Smooth muscle cell (in vitro differentiated cells): ENCODE measurements at regions not wholly inside any gene's neighbourhood (a gene's known extent, or its start where the extent isn't known, plus 50 kb on each side); places are given as distances from the start of the nearest gene placed in this dataset.

Experiments
- DNase-seq: peaks from one replicate; lab custom pipeline; 2025; ENCODE audit not compliant: unreplicated experiment; lab: John Stamatoyannopoulos, UW
- H2AFZ ChIP-seq: fragments of 200-600 bp; sonication (generic); 2 replicates; pipeline ENCODE4 v1.6.0; 2016; ENCODE audit warnings: antibody characterized with exemption, low read depth, mild to moderate bottlenecking
- H3F3A ChIP-seq: fragments of 200-600 bp; sonication (generic); 2 replicates; pipeline ENCODE4 v1.6.0; 2017; ENCODE audit warnings: antibody characterized with exemption, low read depth
- H3K27ac ChIP-seq: fragments of 200-600 bp; sonication (generic); 2 replicates; pipeline ENCODE4 v1.5.1; 2016; ENCODE audit warnings: low read depth, mild to moderate bottlenecking
- H3K27me3 ChIP-seq: fragments of 200-600 bp; sonication (generic); 2 replicates; pipeline ENCODE4 v1.6.1; 2016; ENCODE audit warnings: low read depth, mild to moderate bottlenecking
- H3K36me3 ChIP-seq: fragments of 200-600 bp; sonication (generic); 2 replicates; pipeline ENCODE4 v1.5.1; 2016; ENCODE audit warnings: low read depth
- H3K4me1 ChIP-seq: fragments of 200-600 bp; sonication (generic); 2 replicates; pipeline ENCODE4 v1.5.1; 2016; ENCODE audit warnings: low read depth
- H3K4me2 ChIP-seq: fragments of 200-600 bp; sonication (generic); 2 replicates; pipeline ENCODE4 v1.6.0; 2016; ENCODE audit warnings: mild to moderate bottlenecking
- H3K4me3 ChIP-seq: fragments of 200-600 bp; sonication (generic); 2 replicates; pipeline ENCODE4 v1.5.1; 2016; ENCODE audit warnings: mild to moderate bottlenecking
- H3K79me2 ChIP-seq: fragments of 200-600 bp; sonication (generic); 2 replicates; pipeline ENCODE4 v1.6.0; 2016; ENCODE audit warnings: low read depth, mild to moderate bottlenecking
- H3K9ac ChIP-seq: fragments of 200-600 bp; sonication (generic); 2 replicates; pipeline ENCODE4 v1.6.0; 2016; ENCODE audit warnings: low read depth
- H3K9me3 ChIP-seq: fragments of 200-600 bp; sonication (generic); replicated peaks from 2 replicates; pipeline ENCODE4 v1.5.1; 2016; ENCODE audit warnings: low read depth
- H4K20me1 ChIP-seq: fragments of 200-600 bp; sonication (generic); 2 replicates; pipeline ENCODE4 v1.6.0; 2016; ENCODE audit warnings: low read depth
- CTCF ChIP-seq: fragments of 200-600 bp; sonication (generic); IDR thresholded peaks from 2 replicates; pipeline ENCODE4 v1.5.1; 2017; ENCODE audit warnings: borderline replicate concordance, mild to moderate bottlenecking, antibody characterized with exemption; ENCODE audit not compliant: insufficient read depth, poor library complexity, severe bottlenecking
- whole genome bisulfite sequencing: methylation state at CpG from one replicate; pipeline ENCODE4 v1.1.7; 2016; ENCODE audit warnings: low lambda C conversion rate; 5-methylcytosine and 5-hydroxymethylcytosine counted together

GRCh38 chr4:185914583-185915199 lies 102.7 kb upstream of the SORBS2 start:
- Histone ChIP-seq H2AFZ (no peak overlapping the region), H3K27me3 (peaks cover 9% of the 10 kb centered on the region), H3K27ac (peak overlapping the region; percentile 80), H3F3A (peaks cover 7% of the 10 kb centered on the region), H3K4me3 (no peak overlapping the region), H3K36me3 (no peaks in the 10 kb centered on the region), H3K79me2 (no peaks in the 10 kb centered on the region), H3K9me3 (no peaks in the 10 kb centered on the region), H3K4me1 (peaks cover 4% of the 10 kb centered on the region), H3K9ac (peak overlapping the region; percentile 65), H4K20me1 (no peaks in the 10 kb centered on the region), H3K4me2 (peak overlapping the region; percentile 19)
- TF ChIP-seq CTCF: no peak
- DNase-seq: no peak
- 12% methylated on average over 11 of the region's 11 CpGs for WGBS

GRCh38 chr4:185915271-185915670 lies 103.3 kb upstream of the SORBS2 start:
- H3K27ac ChIP-seq: peak overlapping the region; percentile 80
- no peaks in the 10 kb centered on the region for H3K36me3 ChIP-seq
- no peaks in the 10 kb centered on the region for H4K20me1 ChIP-seq
- H3K4me1 ChIP-seq: peaks cover 4% of the 10 kb centered on the region
- H3K27me3 ChIP-seq: peaks cover 5% of the 10 kb centered on the region
- H3K9me3 ChIP-seq: no peaks in the 10 kb centered on the region
- peak overlapping the region; percentile 19 for H3K4me2 ChIP-seq
- peaks cover 7% of the 10 kb centered on the region for H3F3A ChIP-seq
- no peak for TF ChIP-seq CTCF
- 50% methylated on average over 2 of the region's 2 CpGs for WGBS
- peak overlapping the region; percentile 65 for H3K9ac ChIP-seq
- no peaks in the 10 kb centered on the region for H3K79me2 ChIP-seq
- no peak for DNase-seq
- H2AFZ ChIP-seq: no peak overlapping the region
- no peak overlapping the region for H3K4me3 ChIP-seq

- H2AFZ ChIP-seq: no peak overlapping the region
- H3K27me3 ChIP-seq: peaks cover 5% of the 10 kb centered on the region
- no peaks in the 10 kb centered on the region for H3K79me2 ChIP-seq
- no peaks in the 10 kb centered on the region for H3K9me3 ChIP-seq
- H4K20me1 ChIP-seq: no peaks in the 10 kb centered on the region
- TF ChIP-seq CTCF: no peak
- peaks cover 9% of the 10 kb centered on the region for H3F3A ChIP-seq
- no peak overlapping the region for H3K9ac ChIP-seq
- H3K36me3 ChIP-seq: no peaks in the 10 kb centered on the region
- H3K4me1 ChIP-seq: peaks cover 10% of the 10 kb centered on the region
- DNase-seq: no peak
- 93% methylated on average over 4 of the region's 4 CpGs for WGBS
- H3K4me3 ChIP-seq: no peak overlapping the region
- peak overlapping the region; percentile 80 for H3K27ac ChIP-seq
- H3K4me2 ChIP-seq: no peak overlapping the region
These were observed 103.8 kb upstream of the SORBS2 start for GRCh38 chr4:185915817-185916216.

- H3K4me1 ChIP-seq: peaks cover 14% of the 10 kb centered on the region
- H3K4me3 ChIP-seq: no peak overlapping the region
- no peak for DNase-seq
- no peak overlapping the region for H3K4me2 ChIP-seq
- H3K27me3 ChIP-seq: peaks cover 5% of the 10 kb centered on the region
- H3K36me3 ChIP-seq: no peaks in the 10 kb centered on the region
- H3K27ac ChIP-seq: no peak overlapping the region
- H3K9me3 ChIP-seq: no peaks in the 10 kb centered on the region
- H3K79me2 ChIP-seq: no peaks in the 10 kb centered on the region
- no peak overlapping the region for H3K9ac ChIP-seq
- H4K20me1 ChIP-seq: no peaks in the 10 kb centered on the region
- WGBS: 83% methylated on average over 4 of the region's 4 CpGs
- no peak overlapping the region for H2AFZ ChIP-seq
- peaks cover 12% of the 10 kb centered on the region for H3F3A ChIP-seq
- TF ChIP-seq CTCF: no peak
These were observed 104.2 kb upstream of the SORBS2 start for GRCh38 chr4:185916231-185916630.
